PC-3 (cell line): ENCODE measurements at regions not wholly inside any gene's neighbourhood (a gene's known extent, or its start where the extent isn't known, plus 50 kb on each side); places are given as distances from the start of the nearest gene placed in this dataset.
"Not testable (repeated sequence)": the region's sequence is repeated elsewhere in the genome, so short reads cannot be mapped to it uniquely, and the experiment has no call there.

Source experiments
- ATAC-seq: fragments of 200-7000 bp; cut with Tn5 transposase; 2 replicates; pipeline ENCODE4 v1.9.1; 2020; ENCODE audit warnings: mild to moderate bottlenecking, moderate library complexity
- BruUV-seq: library from RNA; stranded (reverse); fragments of 400-500 nt; replicated peaks from 2 replicates; lab custom pipeline; 2021; lab: Mats Ljungman, UMichigan
- CTCF ChIA-PET: fragments of 300-600 bp; sonication (Branson Sonifier 250); formaldehyde crosslinking; loops from one replicate; lab custom pipeline; 2022; ENCODE audit warnings: antibody characterized with exemption; lab: Charles Lee
- POLR2A ChIA-PET: fragments of 300-600 bp; sonication (Branson Sonifier 250); formaldehyde crosslinking; loops from one replicate; lab custom pipeline; 2022; ENCODE audit warnings: antibody characterized with exemption; ENCODE audit not compliant: unreplicated experiment; lab: Charles Lee
- DNase-seq: peaks from one replicate; pipeline ENCODE4 v3.0.0-alpha.2; 2015
- H2AFZ ChIP-seq: fragments of 300-600 bp; sonication (generic); 2 replicates; pipeline ENCODE4 v1.6.0; 2016; ENCODE audit warnings: antibody characterized with exemption, low read length
- H3F3A ChIP-seq: fragments of 300-600 bp; sonication (generic); one replicate; pipeline ENCODE4 v1.6.0; 2017; ENCODE audit warnings: antibody characterized with exemption, low read length, control low read depth, mild to moderate bottlenecking; ENCODE audit not compliant: unreplicated experiment
- H3K27ac ChIP-seq: fragments of 300-600 bp; sonication (generic); 2 replicates; pipeline ENCODE4 v1.5.1; 2016; ENCODE audit warnings: mild to moderate bottlenecking, low read length
- H3K27me3 ChIP-seq: fragments of 300-600 bp; sonication (generic); 2 replicates; pipeline ENCODE4 v1.6.1; 2016; ENCODE audit warnings: low read length, mixed read lengths
- H3K36me3 ChIP-seq: fragments of 300-600 bp; sonication (generic); 2 replicates; pipeline ENCODE4 v1.6.1; 2016; ENCODE audit warnings: low read depth, mixed run types, low read length, mixed read lengths
- H3K4me1 ChIP-seq: fragments of 300-600 bp; sonication (generic); 2 replicates; pipeline ENCODE4 v1.5.1; 2016; ENCODE audit warnings: low read length; ENCODE audit not compliant: insufficient read depth
- H3K4me2 ChIP-seq: fragments of 300-600 bp; sonication (generic); 2 replicates; pipeline ENCODE4 v1.6.0; 2016; ENCODE audit warnings: low read length
- H3K4me3 ChIP-seq: fragments of 300-600 bp; sonication (generic); 2 replicates; pipeline ENCODE4 v1.5.1; 2016; ENCODE audit warnings: mild to moderate bottlenecking, low read length, mixed read lengths
- H3K79me2 ChIP-seq: fragments of 300-600 bp; sonication (generic); 2 replicates; pipeline ENCODE4 v1.6.1; 2017; ENCODE audit warnings: low read length, mixed read lengths
- H3K9ac ChIP-seq: fragments of 300-600 bp; sonication (generic); 2 replicates; pipeline ENCODE4 v1.6.0; 2016; ENCODE audit warnings: mild to moderate bottlenecking, low read length
- H3K9me2 ChIP-seq: fragments of 300-600 bp; sonication (generic); replicated peaks from 2 replicates; pipeline ENCODE4 v1.6.1; 2016; ENCODE audit warnings: mixed run types, low read length, mixed read lengths
- H3K9me3 ChIP-seq: fragments of 300-600 bp; sonication (generic); 2 replicates; pipeline ENCODE4 v1.6.1; 2016; ENCODE audit warnings: low read length, mixed read lengths
- H4K20me1 ChIP-seq: fragments of 300-600 bp; sonication (generic); 2 replicates; pipeline ENCODE4 v1.6.1; 2016; ENCODE audit warnings: low read length, mixed read lengths
- EZH2 ChIP-seq: fragments of 300-600 bp; sonication (generic); IDR thresholded peaks from one replicate; pipeline ENCODE4 v1.6.1; 2017; ENCODE audit warnings: antibody characterized with exemption, mild to moderate bottlenecking, low read length; ENCODE audit not compliant: unreplicated experiment
- EZH2phosphoT487 ChIP-seq: fragments of 300-600 bp; sonication (generic); IDR thresholded peaks from 2 replicates; pipeline ENCODE4 v1.6.1; 2018; ENCODE audit warnings: mild to moderate bottlenecking, antibody characterized with exemption, low read length, borderline replicate concordance
- intact Hi-C: fragments of 100-400 bp; cut with micrococcal nuclease; formaldehyde crosslinking; loops from 2 replicates; pipeline ENCODE4 v1.9.0; 2023
- TF ChIP-seq, protein P1 (sequence below): fragments of 300-600 bp; sonication (generic); conservative IDR thresholded peaks from 2 replicates; pipeline ENCODE4 v1.5.1; 2017; ENCODE audit warnings: antibody characterized with exemption, low read depth, mild to moderate bottlenecking, low read length

DNA sequence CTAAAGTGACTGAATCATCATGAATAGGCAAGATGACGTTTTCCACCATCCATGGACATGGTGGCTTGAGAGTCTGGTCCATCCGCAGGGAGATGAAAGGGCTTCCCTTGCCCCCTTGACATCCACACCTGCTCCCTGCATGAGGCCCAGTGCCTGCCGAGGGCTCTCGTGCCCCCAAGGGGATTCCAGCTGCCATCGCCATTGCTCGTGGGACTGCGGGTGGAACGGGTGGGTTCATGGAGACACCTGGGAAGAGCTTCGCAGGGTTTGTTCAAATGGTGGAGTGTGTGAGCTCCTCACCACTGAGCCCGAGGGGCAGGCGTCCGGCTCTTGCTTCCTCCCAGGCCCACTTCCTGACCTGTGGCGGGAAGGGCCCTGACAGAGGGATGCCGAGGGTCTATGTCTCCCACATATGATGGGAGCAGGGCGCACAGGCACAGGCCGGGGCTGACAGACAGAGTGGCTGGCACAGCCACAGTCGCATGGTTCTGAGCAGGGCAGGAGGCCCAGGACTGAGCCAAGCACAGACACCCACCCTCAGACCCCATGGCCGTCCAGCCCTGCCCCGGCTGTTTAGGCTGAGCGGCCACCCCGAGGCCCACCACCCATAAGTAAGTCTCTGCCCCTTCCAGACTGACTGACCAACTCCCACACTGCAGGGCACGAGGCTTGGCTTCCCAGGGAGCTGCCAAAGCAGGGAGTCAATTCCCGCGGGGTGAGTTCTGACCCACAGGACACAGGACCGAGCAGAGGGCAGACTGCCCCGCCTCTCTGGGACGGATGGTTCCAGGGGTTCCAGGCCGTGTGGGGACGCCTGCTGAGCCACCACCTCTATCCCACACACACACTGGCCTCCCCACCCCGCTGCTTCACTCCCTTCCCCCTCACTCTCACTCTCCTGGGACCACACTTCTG lies 70.0 kb upstream of the PPP1R26 start:
- intact Hi-C loops, result no loop called here
- Histone ChIP-seq H3K9me3 (no peaks in the 10 kb centered on the region), H3K36me3 (no peaks in the 10 kb centered on the region), H2AFZ (no peak overlapping the region), H4K20me1 (no peaks in the 10 kb centered on the region), H3K79me2 (no peaks in the 10 kb centered on the region), H3K9ac (no peak overlapping the region), H3K4me1 (no peaks in the 10 kb centered on the region), H3F3A (no peaks in the 10 kb centered on the region), H3K9me2 (no peaks in the 10 kb centered on the region), H3K27ac (no peak overlapping the region), H3K4me3 (no peak overlapping the region), H3K4me2 (no peak overlapping the region), H3K27me3 (peaks cover 13% of the 10 kb centered on the region; the same call in 1 of the 2 replicates)
- DNase-seq, result no peak
- TF ChIP-seq EZH2phosphoT487 (no peak), EZH2 (no peak)
- TF ChIP-seq, protein P1, sequence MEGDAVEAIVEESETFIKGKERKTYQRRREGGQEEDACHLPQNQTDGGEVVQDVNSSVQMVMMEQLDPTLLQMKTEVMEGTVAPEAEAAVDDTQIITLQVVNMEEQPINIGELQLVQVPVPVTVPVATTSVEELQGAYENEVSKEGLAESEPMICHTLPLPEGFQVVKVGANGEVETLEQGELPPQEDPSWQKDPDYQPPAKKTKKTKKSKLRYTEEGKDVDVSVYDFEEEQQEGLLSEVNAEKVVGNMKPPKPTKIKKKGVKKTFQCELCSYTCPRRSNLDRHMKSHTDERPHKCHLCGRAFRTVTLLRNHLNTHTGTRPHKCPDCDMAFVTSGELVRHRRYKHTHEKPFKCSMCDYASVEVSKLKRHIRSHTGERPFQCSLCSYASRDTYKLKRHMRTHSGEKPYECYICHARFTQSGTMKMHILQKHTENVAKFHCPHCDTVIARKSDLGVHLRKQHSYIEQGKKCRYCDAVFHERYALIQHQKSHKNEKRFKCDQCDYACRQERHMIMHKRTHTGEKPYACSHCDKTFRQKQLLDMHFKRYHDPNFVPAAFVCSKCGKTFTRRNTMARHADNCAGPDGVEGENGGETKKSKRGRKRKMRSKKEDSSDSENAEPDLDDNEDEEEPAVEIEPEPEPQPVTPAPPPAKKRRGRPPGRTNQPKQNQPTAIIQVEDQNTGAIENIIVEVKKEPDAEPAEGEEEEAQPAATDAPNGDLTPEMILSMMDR, result no peak
- ChIA-PET CTCF (no interaction called here), POLR2A (no interaction called here)
- no peak for ATAC-seq
- no TSS peak for BruUV-seq

GRCh38 chr9:135410421-135410820 lies 69.2 kb upstream of the PPP1R26 start:
- Histone ChIP-seq H3K4me3 (no peak overlapping the region), H3K9ac (no peak overlapping the region), H4K20me1 (no peaks in the 10 kb centered on the region), H3K4me1 (no peaks in the 10 kb centered on the region), H3K4me2 (no peak overlapping the region), H3K27ac (no peak overlapping the region), H2AFZ (no peak overlapping the region), H3K36me3 (no peaks in the 10 kb centered on the region), H3F3A (no peaks in the 10 kb centered on the region), H3K79me2 (no peaks in the 10 kb centered on the region), H3K9me3 (no peaks in the 10 kb centered on the region), H3K27me3 (peaks cover 13% of the 10 kb centered on the region; the same call in 1 of the 2 replicates), H3K9me2 (no peaks in the 10 kb centered on the region)
- POLR2A ChIA-PET, result no interaction called here
- intact Hi-C loops, result no loop called here
- BruUV-seq, result no TSS peak
- ATAC-seq (no peak), DNase-seq (no peak)
- CTCF ChIA-PET, result interaction anchor here (0.7 kb wide), 1 partner anchor 10 kb away, joined by 9 read pairs; no protein-coding TSS in a partner anchor
- TF ChIP-seq EZH2phosphoT487 (no peak), EZH2 (no peak)
- TF ChIP-seq, protein P1, result no peak

DNA sequence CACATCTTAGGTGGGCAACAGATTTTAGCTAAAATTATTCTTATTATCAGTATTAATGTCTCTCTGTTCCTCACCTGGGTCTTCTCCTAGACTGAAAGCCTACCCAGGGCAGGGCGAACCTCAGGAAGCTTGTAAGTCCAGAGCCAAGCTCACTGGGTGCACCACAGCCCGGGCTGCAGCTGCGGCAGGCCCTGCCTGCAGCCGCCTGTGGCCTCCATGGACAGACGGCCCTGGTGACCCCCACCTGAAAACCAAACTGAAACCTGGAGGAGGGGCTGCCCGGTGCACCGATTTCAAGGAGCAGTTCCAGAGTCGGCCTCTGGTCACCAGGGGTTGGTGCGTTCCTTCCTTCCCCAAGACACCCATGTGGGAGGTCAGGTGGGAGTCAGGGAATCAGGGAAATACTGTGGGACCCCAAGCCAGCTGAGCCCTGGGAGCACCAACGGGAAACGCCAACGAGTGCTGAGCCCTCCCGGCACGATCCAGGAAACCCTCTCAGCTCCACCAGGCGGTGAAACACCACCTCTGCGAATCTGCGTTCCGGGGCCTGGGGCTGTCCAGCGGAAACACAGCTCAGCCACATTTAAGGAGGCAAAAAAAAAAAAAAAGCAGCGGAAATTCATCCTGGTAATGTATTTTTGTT lies 68.6 kb upstream of the PPP1R26 start:
- Histone ChIP-seq H3K27me3 (peaks cover 8% of the 10 kb centered on the region; the same call in 1 of the 2 replicates), H3K4me3 (no peak overlapping the region), H3K27ac (no peak overlapping the region), H3K36me3 (no peaks in the 10 kb centered on the region), H3K4me2 (no peak overlapping the region), H3F3A (no peaks in the 10 kb centered on the region), H4K20me1 (no peaks in the 10 kb centered on the region), H3K79me2 (no peaks in the 10 kb centered on the region), H3K9ac (no peak overlapping the region), H3K4me1 (no peaks in the 10 kb centered on the region), H3K9me3 (no peaks in the 10 kb centered on the region), H3K9me2 (no peaks in the 10 kb centered on the region), H2AFZ (no peak overlapping the region)
- DNase-seq, result no peak
- no TSS peak for BruUV-seq
- no peak for ATAC-seq
- POLR2A ChIA-PET, result no interaction called here
- intact Hi-C loops, result no loop called here
- TF ChIP-seq EZH2, result no peak
- TF ChIP-seq EZH2phosphoT487, result no peak
- TF ChIP-seq, protein P1, result no peak
- CTCF ChIA-PET, result interaction anchor here (0.7 kb wide), 1 partner anchor 9 kb away, joined by 9 read pairs; no protein-coding TSS in a partner anchor

DNA sequence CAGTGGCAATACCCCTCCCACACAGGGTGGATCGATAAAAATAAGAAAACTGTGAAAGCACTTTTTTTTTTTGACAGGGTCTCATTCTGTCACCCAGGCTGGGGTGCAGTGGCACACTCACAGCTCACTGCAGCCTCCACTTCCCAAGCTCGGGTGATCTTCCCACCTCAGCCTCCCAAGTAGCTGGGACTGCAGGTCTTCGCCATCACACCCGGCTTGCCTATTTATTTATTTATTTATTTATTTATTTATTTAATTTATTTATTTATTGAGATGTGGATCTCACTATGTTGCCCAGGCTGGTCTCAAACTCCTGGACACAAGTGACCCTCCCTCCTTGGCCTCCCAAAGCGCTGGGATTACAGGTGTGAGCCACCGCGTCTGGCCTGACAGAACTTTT lies 68.0 kb upstream of the PPP1R26 start:
- ATAC-seq, H3K4me1 ChIP-seq, H3K4me2 ChIP-seq, H3F3A ChIP-seq, H3K79me2 ChIP-seq, H3K27me3 ChIP-seq, H3K36me3 ChIP-seq, H2AFZ ChIP-seq, H3K27ac ChIP-seq, H3K9me3 ChIP-seq, H4K20me1 ChIP-seq, BruUV-seq, intact Hi-C loops, DNase-seq, H3K4me3 ChIP-seq, H3K9ac ChIP-seq, POLR2A ChIA-PET, H3K9me2 ChIP-seq, CTCF ChIA-PET: not testable (repeated sequence)
